Hepatocyte (in vitro differentiated cells): ENCODE measurements at regions not wholly inside any gene's neighbourhood (a gene's known extent, or its start where the extent isn't known, plus 50 kb on each side); places are given as distances from the start of the nearest gene placed in this dataset.

Experiments used
- DNase-seq: peaks from one replicate; pipeline ENCODE4 v3.0.0-alpha.2; 2016; ENCODE audit warnings: low spot score
- H2AFZ ChIP-seq: fragments of 200-600 bp; sonication (generic); 2 replicates; pipeline ENCODE4 v1.6.0; 2016; ENCODE audit warnings: antibody characterized with exemption, mild to moderate bottlenecking
- H3K27ac ChIP-seq: fragments of 200-600 bp; sonication (generic); 2 replicates; pipeline ENCODE4 v1.5.1; 2016; ENCODE audit warnings: mild to moderate bottlenecking
- H3K27me3 ChIP-seq: fragments of 200-600 bp; sonication (generic); 2 replicates; pipeline ENCODE4 v1.6.1; 2016
- H3K36me3 ChIP-seq: fragments of 200-600 bp; sonication (generic); replicated peaks from 2 replicates; pipeline ENCODE4 v1.5.1; 2016; ENCODE audit warnings: low read depth; ENCODE audit not compliant: insufficient read depth
- H3K4me1 ChIP-seq: fragments of 200-600 bp; sonication (generic); 2 replicates; pipeline ENCODE4 v1.5.1; 2016; ENCODE audit warnings: mild to moderate bottlenecking, moderate library complexity; ENCODE audit not compliant: insufficient read depth
- H3K4me2 ChIP-seq: fragments of 200-600 bp; sonication (generic); 2 replicates; pipeline ENCODE4 v1.6.0; 2016
- H3K4me3 ChIP-seq: fragments of 200-600 bp; sonication (generic); 2 replicates; pipeline ENCODE4 v1.5.1; 2016; ENCODE audit warnings: mild to moderate bottlenecking
- H3K79me2 ChIP-seq: fragments of 200-600 bp; sonication (generic); 2 replicates; pipeline ENCODE4 v1.6.0; 2017; ENCODE audit warnings: mild to moderate bottlenecking
- H3K9me2 ChIP-seq: fragments of 200-600 bp; sonication (generic); replicated peaks from 2 replicates; pipeline ENCODE4 v1.6.0; 2017; ENCODE audit warnings: mild to moderate bottlenecking; ENCODE audit not compliant: insufficient read depth
- H3K9me3 ChIP-seq: fragments of 200-600 bp; sonication (generic); 2 replicates; pipeline ENCODE4 v1.5.1; 2016; ENCODE audit warnings: low read depth, mild to moderate bottlenecking
- H4K20me1 ChIP-seq: fragments of 200-600 bp; sonication (generic); 2 replicates; pipeline ENCODE4 v1.6.0; 2016; ENCODE audit warnings: mild to moderate bottlenecking; ENCODE audit not compliant: insufficient read depth, poor library complexity, severe bottlenecking
- CTCF ChIP-seq: fragments of 200-600 bp; sonication (generic); IDR thresholded peaks from 2 replicates; pipeline ENCODE4 v1.5.1; 2016; ENCODE audit warnings: antibody characterized with exemption, mild to moderate bottlenecking; ENCODE audit not compliant: poor library complexity
- EZH2 ChIP-seq: fragments of 200-600 bp; sonication (generic); IDR thresholded peaks from 2 replicates; pipeline ENCODE4 v1.6.1; 2016; ENCODE audit warnings: antibody characterized with exemption, mild to moderate bottlenecking, borderline replicate concordance
- EZH2phosphoT487 ChIP-seq: fragments of 200-600 bp; sonication (generic); IDR thresholded peaks from one replicate; pipeline ENCODE4 v1.6.1; 2018; ENCODE audit warnings: antibody characterized with exemption, mild to moderate bottlenecking, low read depth, moderate library complexity; ENCODE audit not compliant: unreplicated experiment, severe bottlenecking
- WGBS: methylation state at CpG from one replicate; pipeline ENCODE4 v1.1.6; 2016; ENCODE audit warnings: low lambda C conversion rate; ENCODE audit errors: missing lambda C conversion rate; 5-methylcytosine and 5-hydroxymethylcytosine counted together

GRCh38 chr10:94097656-94098055, 103.9 kb downstream of the PLCE1 start:
- H3K9me3 ChIP-seq, result no peaks in the 10 kb centered on the region
- no peak for TF ChIP-seq EZH2
- no peak for TF ChIP-seq EZH2phosphoT487
- TF ChIP-seq CTCF, result no peak
- H3K27me3 ChIP-seq, result no peaks in the 10 kb centered on the region
- no peak overlapping the region for H3K27ac ChIP-seq
- 86% methylated on average over 2 of the region's 2 CpGs for WGBS
- no peaks in the 10 kb centered on the region for H4K20me1 ChIP-seq
- H2AFZ ChIP-seq, result no peak overlapping the region
- no peak overlapping the region for H3K4me3 ChIP-seq
- H3K4me1 ChIP-seq, result peaks cover 5% of the 10 kb centered on the region
- H3K9me2 ChIP-seq, result no peaks in the 10 kb centered on the region
- H3K36me3 ChIP-seq, result no peaks in the 10 kb centered on the region
- H3K79me2 ChIP-seq, result no peaks in the 10 kb centered on the region
- no peak for DNase-seq
- no peak overlapping the region for H3K4me2 ChIP-seq

- TF ChIP-seq EZH2phosphoT487 (no peak), CTCF (no peak)
- Histone ChIP-seq H3K27me3 (no peaks in the 10 kb centered on the region), H3K9me2 (no peaks in the 10 kb centered on the region), H3K79me2 (no peaks in the 10 kb centered on the region), H4K20me1 (no peaks in the 10 kb centered on the region), H2AFZ (no peak overlapping the region), H3K9me3 (no peaks in the 10 kb centered on the region), H3K4me2 (no peak overlapping the region), H3K4me3 (no peak overlapping the region), H3K27ac (no peak overlapping the region), H3K4me1 (no peaks in the 10 kb centered on the region), H3K36me3 (no peaks in the 10 kb centered on the region)
- DNase-seq, result no peak
- WGBS, result 58% methylated on average over 3 of the region's 3 CpGs
Observed at GRCh38 chr10:94098896-94099295, 105.2 kb downstream of the PLCE1 start.

- no peak for DNase-seq
- Histone ChIP-seq H3K79me2 (no peaks in the 10 kb centered on the region), H3K27ac (no peak overlapping the region), H3K36me3 (no peaks in the 10 kb centered on the region), H3K4me3 (no peak overlapping the region), H3K4me1 (no peaks in the 10 kb centered on the region), H3K27me3 (no peaks in the 10 kb centered on the region), H2AFZ (no peak overlapping the region), H3K4me2 (no peak overlapping the region), H3K9me2 (no peaks in the 10 kb centered on the region), H3K9me3 (no peaks in the 10 kb centered on the region), H4K20me1 (no peaks in the 10 kb centered on the region)
- TF ChIP-seq EZH2 (no peak), EZH2phosphoT487 (no peak), CTCF (no peak)
- 92% methylated on average over 1 of the region's 1 CpG for WGBS
Observed at GRCh38 chr10:94101894-94102293, 108.2 kb downstream of the PLCE1 start.

- 90% methylated on average over 5 of the region's 5 CpGs for WGBS
- no peaks in the 10 kb centered on the region for H4K20me1 ChIP-seq
- H3K9me3 ChIP-seq, result no peaks in the 10 kb centered on the region
- no peak overlapping the region for H3K4me2 ChIP-seq
- H3K4me3 ChIP-seq, result no peak overlapping the region
- DNase-seq, result no peak
- H3K9me2 ChIP-seq, result no peaks in the 10 kb centered on the region
- no peaks in the 10 kb centered on the region for H3K27me3 ChIP-seq
- H3K27ac ChIP-seq, result no peak overlapping the region
- no peaks in the 10 kb centered on the region for H3K79me2 ChIP-seq
- no peak overlapping the region for H2AFZ ChIP-seq
- no peak for TF ChIP-seq EZH2phosphoT487
- TF ChIP-seq EZH2, result no peak
- TF ChIP-seq CTCF, result no peak
- no peaks in the 10 kb centered on the region for H3K4me1 ChIP-seq
- H3K36me3 ChIP-seq, result no peaks in the 10 kb centered on the region
Observed at GRCh38 chr10:94102436-94102835, 108.7 kb downstream of the PLCE1 start.
